ENCODE measurements at regions not wholly inside any gene's neighbourhood (a gene's known extent, or its start where the extent isn't known, plus 50 kb on each side); places are given as distances from the start of the nearest gene placed in this dataset.

DNA sequence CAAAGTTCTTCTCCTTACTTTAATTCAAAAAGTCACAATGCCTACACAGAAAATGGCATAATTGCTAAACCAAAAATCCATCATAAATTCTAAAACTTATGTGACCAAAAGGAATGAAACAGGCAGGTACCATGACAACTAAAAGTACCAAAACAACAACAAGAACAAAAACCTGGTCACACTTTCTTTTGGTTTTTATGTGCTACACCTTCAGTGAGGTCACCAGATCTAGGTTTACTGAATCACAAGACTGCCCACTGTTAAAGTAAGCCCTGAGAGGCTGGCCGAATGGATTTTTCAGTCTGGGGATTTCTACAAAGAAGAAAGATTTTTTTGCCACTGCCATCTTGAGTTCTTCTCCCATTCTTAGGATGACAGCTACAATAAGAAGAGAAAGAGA, 583.0 kb upstream of the PKN2 start:
- H3K27ac ChIP-seq (ENCODE audit: low read depth in 1 of 2, low read length in 2 of 2): no peak overlapping the region
- H2AFZ ChIP-seq (ENCODE audit: insufficient read depth, low read depth, low read length, poor library complexity, severe bottlenecking): no peak overlapping the region
- H3K79me2 ChIP-seq (ENCODE audit: insufficient read depth, low read length): no peaks in the 10 kb centered on the region
- H3K27me3 Mint-ChIP-seq (ENCODE audit: low read depth in 3 of 3): no peaks in the 10 kb centered on the region
- H3K4me3 ChIP-seq (replicated peaks in 1 of 3; ENCODE audit: low read depth in 2 of 3, low read length in 3 of 3): no peak overlapping the region
- H3K4me1 Mint-ChIP-seq: no peaks in the 10 kb centered on the region
- no peaks in the 10 kb centered on the region for H3K36me3 Mint-ChIP-seq
- H4K20me1 ChIP-seq (ENCODE audit: insufficient read depth, low read length): no peaks in the 10 kb centered on the region
- H3K9me3 Mint-ChIP-seq: peaks cover 0 to 2% (median 0%) of the 10 kb centered on the region in 7 donors
- TF ChIP-seq, protein P1, sequence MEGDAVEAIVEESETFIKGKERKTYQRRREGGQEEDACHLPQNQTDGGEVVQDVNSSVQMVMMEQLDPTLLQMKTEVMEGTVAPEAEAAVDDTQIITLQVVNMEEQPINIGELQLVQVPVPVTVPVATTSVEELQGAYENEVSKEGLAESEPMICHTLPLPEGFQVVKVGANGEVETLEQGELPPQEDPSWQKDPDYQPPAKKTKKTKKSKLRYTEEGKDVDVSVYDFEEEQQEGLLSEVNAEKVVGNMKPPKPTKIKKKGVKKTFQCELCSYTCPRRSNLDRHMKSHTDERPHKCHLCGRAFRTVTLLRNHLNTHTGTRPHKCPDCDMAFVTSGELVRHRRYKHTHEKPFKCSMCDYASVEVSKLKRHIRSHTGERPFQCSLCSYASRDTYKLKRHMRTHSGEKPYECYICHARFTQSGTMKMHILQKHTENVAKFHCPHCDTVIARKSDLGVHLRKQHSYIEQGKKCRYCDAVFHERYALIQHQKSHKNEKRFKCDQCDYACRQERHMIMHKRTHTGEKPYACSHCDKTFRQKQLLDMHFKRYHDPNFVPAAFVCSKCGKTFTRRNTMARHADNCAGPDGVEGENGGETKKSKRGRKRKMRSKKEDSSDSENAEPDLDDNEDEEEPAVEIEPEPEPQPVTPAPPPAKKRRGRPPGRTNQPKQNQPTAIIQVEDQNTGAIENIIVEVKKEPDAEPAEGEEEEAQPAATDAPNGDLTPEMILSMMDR (IDR thresholded peaks at IDR 0.05): no peak
- H3K27me3 ChIP-seq (ENCODE audit: control insufficient read depth in 2 of 2, insufficient read depth in 2 of 2, low read length in 2 of 2): no peaks in the 10 kb centered on the region
- no peak overlapping the region for H3K27ac Mint-ChIP-seq
- H3K4me3 Mint-ChIP-seq: no peak overlapping the region
- no peaks in the 10 kb centered on the region for H3K36me3 ChIP-seq (replicated peaks in 1 of 2; ENCODE audit: control insufficient read depth in 1 of 2, insufficient read depth in 2 of 2, low read length in 2 of 2)
- H3K4me2 ChIP-seq (replicated peaks; ENCODE audit: extremely low read depth, low read length, poor library complexity, severe bottlenecking): no peak overlapping the region
- no peaks in the 10 kb centered on the region for H3K4me1 ChIP-seq (ENCODE audit: control insufficient read depth in 1 of 2, insufficient read depth in 2 of 2, low read length in 2 of 2)
- no CpG with 5 or more reads among the region's 1 CpG for WGBS (ENCODE audit: insufficient coverage)
- H3K9me3 ChIP-seq (replicated peaks in 1 of 2; ENCODE audit: control insufficient read depth in 1 of 2, insufficient read depth in 1 of 2, low read length in 2 of 2): no peaks in the 10 kb centered on the region
- no peak for DNase-seq
- intact Hi-C loops (cut with micrococcal nuclease): no loop called here
- H3K9ac ChIP-seq (ENCODE audit: insufficient read depth, low read length, poor library complexity, severe bottlenecking): no peak overlapping the region

DNA sequence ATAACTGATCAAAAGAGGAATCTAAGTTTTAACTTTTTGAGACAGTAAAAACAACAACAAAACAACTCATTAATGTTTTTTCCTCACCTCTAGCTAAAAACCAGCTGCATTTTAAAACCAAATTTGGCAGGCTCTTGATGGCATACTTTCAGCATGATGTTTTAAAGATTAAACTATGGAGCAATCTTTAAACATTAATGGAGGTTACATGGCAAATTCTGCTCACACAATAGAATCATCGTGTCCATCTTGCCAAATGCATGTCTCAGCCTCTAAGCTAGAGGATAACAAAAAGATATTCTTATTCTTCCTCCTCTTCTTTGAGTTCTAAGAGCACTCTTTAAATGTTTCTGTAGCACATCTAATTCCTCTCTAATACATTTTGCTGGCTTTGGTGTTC, 579.8 kb upstream of the PKN2 start:
- H3K27me3 Mint-ChIP-seq (ENCODE audit: low read depth in 3 of 3): no peaks in the 10 kb centered on the region
- no peak overlapping the region for H3K4me3 Mint-ChIP-seq
- H3K9me3 Mint-ChIP-seq: peaks cover 0 to 2% (median 0%) of the 10 kb centered on the region in 7 donors
- H3K36me3 Mint-ChIP-seq: no peaks in the 10 kb centered on the region
- no peaks in the 10 kb centered on the region for H3K4me1 ChIP-seq (ENCODE audit: control insufficient read depth in 1 of 2, insufficient read depth in 2 of 2, low read length in 2 of 2)
- H3K4me1 Mint-ChIP-seq: no peaks in the 10 kb centered on the region
- WGBS (ENCODE audit: insufficient coverage): no CpG with 5 or more reads among the region's 1 CpG
- no peak overlapping the region for H3K27ac ChIP-seq (ENCODE audit: low read depth in 1 of 2, low read length in 2 of 2)
- intact Hi-C loops (cut with micrococcal nuclease): no loop called here
- no peak overlapping the region for H3K4me2 ChIP-seq (replicated peaks; ENCODE audit: extremely low read depth, low read length, poor library complexity, severe bottlenecking)
- H3K9ac ChIP-seq (ENCODE audit: insufficient read depth, low read length, poor library complexity, severe bottlenecking): no peak overlapping the region
- no peaks in the 10 kb centered on the region for H3K36me3 ChIP-seq (replicated peaks in 1 of 2; ENCODE audit: control insufficient read depth in 1 of 2, insufficient read depth in 2 of 2, low read length in 2 of 2)
- H3K79me2 ChIP-seq (ENCODE audit: insufficient read depth, low read length): no peaks in the 10 kb centered on the region
- no peaks in the 10 kb centered on the region for H3K9me3 ChIP-seq (replicated peaks in 1 of 2; ENCODE audit: control insufficient read depth in 1 of 2, insufficient read depth in 1 of 2, low read length in 2 of 2)
- H4K20me1 ChIP-seq (ENCODE audit: insufficient read depth, low read length): no peaks in the 10 kb centered on the region
- TF ChIP-seq, protein P1 (IDR thresholded peaks at IDR 0.05): no peak
- no peaks in the 10 kb centered on the region for H3K27me3 ChIP-seq (ENCODE audit: control insufficient read depth in 2 of 2, insufficient read depth in 2 of 2, low read length in 2 of 2)
- DNase-seq: no peak
- no peak overlapping the region for H3K4me3 ChIP-seq (replicated peaks in 1 of 3; ENCODE audit: low read depth in 2 of 3, low read length in 3 of 3)
- H2AFZ ChIP-seq (ENCODE audit: insufficient read depth, low read depth, low read length, poor library complexity, severe bottlenecking): no peak overlapping the region
- H3K27ac Mint-ChIP-seq: no peak overlapping the region

Data from CD14-positive monocyte (primary cell).